ENCODE measurements at regions not wholly inside any gene's neighbourhood (a gene's known extent, or its start where the extent isn't known, plus 50 kb on each side); places are given as distances from the start of the nearest gene placed in this dataset.
A peak's percentile ranks its signal among the peaks of the same experiment; 100 is the strongest.

DNA sequence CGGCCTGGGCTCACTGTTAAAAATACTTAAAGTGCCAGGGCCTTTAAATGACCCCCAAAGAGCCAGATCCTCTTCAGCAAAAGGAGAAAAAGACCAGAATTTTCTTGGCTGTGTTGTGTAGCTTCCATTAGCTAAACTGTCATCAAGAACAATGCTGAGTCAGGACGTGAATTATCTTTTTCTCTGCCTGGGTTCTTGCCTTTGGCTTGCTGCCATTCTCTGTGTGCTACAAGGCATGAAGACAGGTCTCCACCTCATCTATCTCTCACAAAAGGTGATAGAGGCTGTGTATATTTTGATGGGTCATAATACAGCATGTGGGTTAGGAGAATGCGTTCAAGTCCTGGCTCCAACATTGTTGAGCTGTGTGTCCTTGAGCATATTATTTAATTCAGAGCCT, 52.4 kb upstream of the SELENOK start (continued):
- TF ChIP-seq, protein P1, sequence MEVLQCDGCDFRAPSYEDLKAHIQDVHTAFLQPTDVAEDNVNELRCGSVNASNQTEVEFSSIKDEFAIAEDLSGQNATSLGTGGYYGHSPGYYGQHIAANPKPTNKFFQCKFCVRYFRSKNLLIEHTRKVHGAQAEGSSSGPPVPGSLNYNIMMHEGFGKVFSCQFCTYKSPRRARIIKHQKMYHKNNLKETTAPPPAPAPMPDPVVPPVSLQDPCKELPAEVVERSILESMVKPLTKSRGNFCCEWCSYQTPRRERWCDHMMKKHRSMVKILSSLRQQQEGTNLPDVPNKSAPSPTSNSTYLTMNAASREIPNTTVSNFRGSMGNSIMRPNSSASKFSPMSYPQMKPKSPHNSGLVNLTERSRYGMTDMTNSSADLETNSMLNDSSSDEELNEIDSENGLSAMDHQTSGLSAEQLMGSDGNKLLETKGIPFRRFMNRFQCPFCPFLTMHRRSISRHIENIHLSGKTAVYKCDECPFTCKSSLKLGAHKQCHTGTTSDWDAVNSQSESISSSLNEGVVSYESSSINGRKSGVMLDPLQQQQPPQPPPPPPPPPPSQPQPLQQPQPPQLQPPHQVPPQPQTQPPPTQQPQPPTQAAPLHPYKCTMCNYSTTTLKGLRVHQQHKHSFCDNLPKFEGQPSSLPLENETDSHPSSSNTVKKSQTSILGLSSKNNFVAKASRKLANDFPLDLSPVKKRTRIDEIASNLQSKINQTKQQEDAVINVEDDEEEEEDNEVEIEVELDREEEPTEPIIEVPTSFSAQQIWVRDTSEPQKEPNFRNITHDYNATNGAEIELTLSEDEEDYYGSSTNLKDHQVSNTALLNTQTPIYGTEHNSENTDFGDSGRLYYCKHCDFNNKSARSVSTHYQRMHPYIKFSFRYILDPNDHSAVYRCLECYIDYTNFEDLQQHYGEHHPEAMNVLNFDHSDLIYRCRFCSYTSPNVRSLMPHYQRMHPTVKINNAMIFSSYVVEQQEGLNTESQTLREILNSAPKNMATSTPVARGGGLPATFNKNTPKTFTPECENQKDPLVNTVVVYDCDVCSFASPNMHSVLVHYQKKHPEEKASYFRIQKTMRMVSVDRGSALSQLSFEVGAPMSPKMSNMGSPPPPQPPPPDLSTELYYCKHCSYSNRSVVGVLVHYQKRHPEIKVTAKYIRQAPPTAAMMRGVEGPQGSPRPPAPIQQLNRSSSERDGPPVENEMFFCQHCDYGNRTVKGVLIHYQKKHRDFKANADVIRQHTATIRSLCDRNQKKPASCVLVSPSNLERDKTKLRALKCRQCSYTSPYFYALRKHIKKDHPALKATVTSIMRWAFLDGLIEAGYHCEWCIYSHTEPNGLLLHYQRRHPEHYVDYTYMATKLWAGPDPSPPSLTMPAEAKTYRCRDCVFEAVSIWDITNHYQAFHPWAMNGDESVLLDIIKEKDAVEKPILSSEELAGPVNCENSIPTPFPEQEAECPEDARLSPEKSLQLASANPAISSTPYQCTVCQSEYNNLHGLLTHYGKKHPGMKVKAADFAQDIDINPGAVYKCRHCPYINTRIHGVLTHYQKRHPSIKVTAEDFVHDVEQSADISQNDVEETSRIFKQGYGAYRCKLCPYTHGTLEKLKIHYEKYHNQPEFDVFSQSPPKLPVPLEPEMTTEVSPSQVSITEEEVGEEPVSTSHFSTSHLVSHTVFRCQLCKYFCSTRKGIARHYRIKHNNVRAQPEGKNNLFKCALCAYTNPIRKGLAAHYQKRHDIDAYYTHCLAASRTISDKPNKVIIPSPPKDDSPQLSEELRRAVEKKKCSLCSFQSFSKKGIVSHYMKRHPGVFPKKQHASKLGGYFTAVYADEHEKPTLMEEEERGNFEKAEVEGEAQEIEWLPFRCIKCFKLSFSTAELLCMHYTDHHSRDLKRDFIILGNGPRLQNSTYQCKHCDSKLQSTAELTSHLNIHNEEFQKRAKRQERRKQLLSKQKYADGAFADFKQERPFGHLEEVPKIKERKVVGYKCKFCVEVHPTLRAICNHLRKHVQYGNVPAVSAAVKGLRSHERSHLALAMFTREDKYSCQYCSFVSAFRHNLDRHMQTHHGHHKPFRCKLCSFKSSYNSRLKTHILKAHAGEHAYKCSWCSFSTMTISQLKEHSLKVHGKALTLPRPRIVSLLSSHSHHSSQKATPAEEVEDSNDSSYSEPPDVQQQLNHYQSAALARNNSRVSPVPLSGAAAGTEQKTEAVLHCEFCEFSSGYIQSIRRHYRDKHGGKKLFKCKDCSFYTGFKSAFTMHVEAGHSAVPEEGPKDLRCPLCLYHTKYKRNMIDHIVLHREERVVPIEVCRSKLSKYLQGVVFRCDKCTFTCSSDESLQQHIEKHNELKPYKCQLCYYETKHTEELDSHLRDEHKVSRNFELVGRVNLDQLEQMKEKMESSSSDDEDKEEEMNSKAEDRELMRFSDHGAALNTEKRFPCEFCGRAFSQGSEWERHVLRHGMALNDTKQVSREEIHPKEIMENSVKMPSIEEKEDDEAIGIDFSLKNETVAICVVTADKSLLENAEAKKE (CRISPR knock-in tag; IDR thresholded peaks at IDR 0.05), result no peak
- TF ChIP-seq ZNF331 (CRISPR knock-in tag; IDR thresholded peaks at IDR 0.05; ENCODE audit: low read depth), result no peak
- no peak for TF ChIP-seq POLR2AphosphoS5 (IDR thresholded peaks at IDR 0.05; ENCODE audit: low read depth)

DNA sequence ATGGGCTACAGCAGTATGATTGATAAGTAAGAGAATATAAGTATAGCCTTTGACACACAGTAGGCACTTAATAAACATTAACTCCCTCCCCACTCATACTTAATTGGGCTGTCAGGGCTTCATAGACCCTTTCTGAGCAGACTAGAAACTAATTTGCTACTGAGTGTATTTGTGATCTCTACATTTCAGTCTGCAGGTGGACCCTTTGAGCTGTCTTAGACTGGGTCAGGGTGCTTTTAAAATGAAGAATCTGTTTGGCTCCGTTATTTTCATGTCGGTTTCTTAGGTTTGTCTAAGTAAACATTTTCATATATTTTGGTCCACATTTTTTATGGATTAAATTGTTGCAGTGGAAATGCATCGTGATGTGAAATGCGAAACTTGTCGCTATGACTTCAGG, 50.3 kb upstream of the SELENOK start:
- no peaks in the 10 kb centered on the region for H3K4me1 ChIP-seq (ENCODE audit: insufficient read depth)
- peak; percentile 40 for DNase-seq (ENCODE audit: low spot score)
- H3K79me2 ChIP-seq (replicated peaks; ENCODE audit: insufficient read depth), result no peaks in the 10 kb centered on the region
- no peak overlapping the region for H3K4me3 ChIP-seq
- TF ChIP-seq, protein P1 (CRISPR knock-in tag; IDR thresholded peaks at IDR 0.05), result no peak
- TF ChIP-seq ZNF331 (CRISPR knock-in tag; IDR thresholded peaks at IDR 0.05; ENCODE audit: low read depth), result no peak
- TF ChIP-seq, protein P2, sequence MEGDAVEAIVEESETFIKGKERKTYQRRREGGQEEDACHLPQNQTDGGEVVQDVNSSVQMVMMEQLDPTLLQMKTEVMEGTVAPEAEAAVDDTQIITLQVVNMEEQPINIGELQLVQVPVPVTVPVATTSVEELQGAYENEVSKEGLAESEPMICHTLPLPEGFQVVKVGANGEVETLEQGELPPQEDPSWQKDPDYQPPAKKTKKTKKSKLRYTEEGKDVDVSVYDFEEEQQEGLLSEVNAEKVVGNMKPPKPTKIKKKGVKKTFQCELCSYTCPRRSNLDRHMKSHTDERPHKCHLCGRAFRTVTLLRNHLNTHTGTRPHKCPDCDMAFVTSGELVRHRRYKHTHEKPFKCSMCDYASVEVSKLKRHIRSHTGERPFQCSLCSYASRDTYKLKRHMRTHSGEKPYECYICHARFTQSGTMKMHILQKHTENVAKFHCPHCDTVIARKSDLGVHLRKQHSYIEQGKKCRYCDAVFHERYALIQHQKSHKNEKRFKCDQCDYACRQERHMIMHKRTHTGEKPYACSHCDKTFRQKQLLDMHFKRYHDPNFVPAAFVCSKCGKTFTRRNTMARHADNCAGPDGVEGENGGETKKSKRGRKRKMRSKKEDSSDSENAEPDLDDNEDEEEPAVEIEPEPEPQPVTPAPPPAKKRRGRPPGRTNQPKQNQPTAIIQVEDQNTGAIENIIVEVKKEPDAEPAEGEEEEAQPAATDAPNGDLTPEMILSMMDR (conservative IDR thresholded peaks at IDR 0.05; ENCODE audit: low read depth in 2 of 2), result peak; percentile 51 to 62
- Mint-ChIP-seq H3K27ac (no peak overlapping the region), H3K36me3 (ENCODE audit: low read depth) (peaks cover 9% of the 10 kb centered on the region), H3K27me3 (ENCODE audit: insufficient read depth, low read depth, poor library complexity) (no peaks in the 10 kb centered on the region), H3K4me3 (no peak overlapping the region), H3K9me3 (peaks cover 11% of the 10 kb centered on the region), H3K4me1 (no peaks in the 10 kb centered on the region)
- H3K4me2 ChIP-seq, result no peak overlapping the region
- H2AFZ ChIP-seq, result no peak overlapping the region
- H3K27ac ChIP-seq (ENCODE audit: low read depth), result no peak overlapping the region
- H3K9me2 ChIP-seq (ENCODE audit: insufficient read depth), result no peaks in the 10 kb centered on the region
- H3K27me3 ChIP-seq (ENCODE audit: insufficient read depth), result no peaks in the 10 kb centered on the region
- ATAC-seq, result peak; percentile 53; the same call in 2 of the 3 replicates
- peaks cover 3% of the 10 kb centered on the region for H3K36me3 ChIP-seq (ENCODE audit: insufficient read depth)
- H4K20me1 ChIP-seq (replicated peaks; ENCODE audit: insufficient read depth), result no peaks in the 10 kb centered on the region
- no peaks in the 10 kb centered on the region for H3F3A ChIP-seq (replicated peaks; ENCODE audit: low read depth)
